ENCODE measurements at regions not wholly inside any gene's neighbourhood (a gene's known extent, or its start where the extent isn't known, plus 50 kb on each side); places are given as distances from the start of the nearest gene placed in this dataset.

DNA sequence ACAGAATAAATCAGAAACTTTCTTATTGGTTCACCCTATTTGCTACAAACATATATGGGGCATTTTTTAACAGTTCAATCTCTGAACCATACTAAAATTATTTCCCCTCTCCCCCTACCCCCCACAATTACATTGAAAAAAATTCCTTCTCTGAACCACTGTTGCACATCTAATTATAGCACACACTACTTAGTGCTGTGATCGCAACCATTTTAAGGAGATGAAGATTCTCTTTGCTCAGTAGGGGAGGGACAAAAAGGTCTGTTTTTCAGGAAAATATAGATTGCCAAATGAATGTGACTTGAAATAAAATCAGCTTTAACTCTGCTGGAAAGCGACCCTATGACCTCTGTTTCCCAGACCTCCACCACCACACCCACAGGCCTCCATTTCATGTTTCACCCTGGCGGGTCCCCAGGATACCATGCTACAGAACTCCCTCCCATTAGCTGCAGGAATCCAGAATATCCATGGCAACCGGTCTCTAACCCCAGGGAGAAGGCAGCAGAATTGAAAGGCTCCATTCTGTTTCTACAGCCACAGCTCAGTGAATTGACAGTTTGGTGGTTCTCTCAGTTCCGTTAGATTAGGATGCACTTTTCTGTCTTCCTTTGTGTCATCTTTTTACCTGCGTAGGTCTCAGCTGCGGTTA, 286.3 kb downstream of the TBC1D4 start:
- TF ChIP-seq, protein P1, sequence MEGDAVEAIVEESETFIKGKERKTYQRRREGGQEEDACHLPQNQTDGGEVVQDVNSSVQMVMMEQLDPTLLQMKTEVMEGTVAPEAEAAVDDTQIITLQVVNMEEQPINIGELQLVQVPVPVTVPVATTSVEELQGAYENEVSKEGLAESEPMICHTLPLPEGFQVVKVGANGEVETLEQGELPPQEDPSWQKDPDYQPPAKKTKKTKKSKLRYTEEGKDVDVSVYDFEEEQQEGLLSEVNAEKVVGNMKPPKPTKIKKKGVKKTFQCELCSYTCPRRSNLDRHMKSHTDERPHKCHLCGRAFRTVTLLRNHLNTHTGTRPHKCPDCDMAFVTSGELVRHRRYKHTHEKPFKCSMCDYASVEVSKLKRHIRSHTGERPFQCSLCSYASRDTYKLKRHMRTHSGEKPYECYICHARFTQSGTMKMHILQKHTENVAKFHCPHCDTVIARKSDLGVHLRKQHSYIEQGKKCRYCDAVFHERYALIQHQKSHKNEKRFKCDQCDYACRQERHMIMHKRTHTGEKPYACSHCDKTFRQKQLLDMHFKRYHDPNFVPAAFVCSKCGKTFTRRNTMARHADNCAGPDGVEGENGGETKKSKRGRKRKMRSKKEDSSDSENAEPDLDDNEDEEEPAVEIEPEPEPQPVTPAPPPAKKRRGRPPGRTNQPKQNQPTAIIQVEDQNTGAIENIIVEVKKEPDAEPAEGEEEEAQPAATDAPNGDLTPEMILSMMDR (IDR thresholded peaks at IDR 0.05): no peak
- TF ChIP-seq POLR2A (IDR thresholded peaks at IDR 0.05) (no peak), POLR2AphosphoS5 (IDR thresholded peaks at IDR 0.05) (no peak)

Measured in breast epithelium (tissue), 3 donors.